HG02840 (cell line): ENCODE measurements at regions not wholly inside any gene's neighbourhood (a gene's known extent, or its start where the extent isn't known, plus 50 kb on each side); places are given as distances from the start of the nearest gene placed in this dataset.

Experiments
- ATAC-seq: cut with Tn5 transposase; IDR thresholded peaks from one replicate; pipeline ENCODE4 v1.9.1; 2021; ENCODE audit warnings: mild to moderate bottlenecking, moderate library complexity, moderate number of reproducible peaks; ENCODE audit not compliant: unreplicated experiment, low FRiP score

DNA sequence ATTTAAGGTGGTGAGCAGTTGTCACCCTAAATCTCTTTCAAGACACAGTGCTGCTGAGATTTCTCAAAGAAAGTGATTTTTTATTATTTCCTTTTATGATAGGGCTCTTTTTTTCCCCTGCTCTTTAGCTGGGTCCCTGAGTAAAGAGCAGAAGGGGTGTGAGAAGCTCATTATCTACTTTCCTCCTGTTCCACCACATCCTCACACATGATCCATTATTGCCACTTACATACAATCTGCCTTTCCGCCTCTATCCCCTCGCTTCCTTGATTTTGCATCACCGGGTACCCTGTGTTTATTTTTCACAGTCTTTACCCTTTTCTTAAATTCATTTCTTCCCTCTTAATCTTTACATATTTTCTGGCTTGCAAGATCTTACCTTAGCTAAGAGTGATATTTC, 93.9 kb upstream of the CCDC85A start:
- no peak for ATAC-seq

DNA sequence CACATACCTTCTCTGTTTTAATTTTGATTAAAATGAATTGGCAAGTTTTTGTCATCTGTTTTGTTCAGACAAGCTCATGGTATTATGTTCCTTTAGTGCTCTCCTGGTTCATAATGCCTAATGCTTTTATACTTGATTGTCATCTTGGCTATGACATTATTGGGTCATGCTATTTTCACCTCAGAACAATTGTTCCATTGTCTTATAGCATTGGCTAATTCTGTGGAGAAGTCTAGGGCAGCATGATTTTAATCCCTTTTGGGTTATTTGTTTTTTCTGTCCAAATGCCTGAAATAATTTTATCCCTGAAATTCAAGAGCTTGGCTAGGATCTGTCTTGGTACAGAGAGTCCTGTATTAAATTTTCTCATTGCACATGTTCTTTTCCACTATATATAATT, 83.8 kb upstream of the CCDC85A start:
- no peak for ATAC-seq

DNA sequence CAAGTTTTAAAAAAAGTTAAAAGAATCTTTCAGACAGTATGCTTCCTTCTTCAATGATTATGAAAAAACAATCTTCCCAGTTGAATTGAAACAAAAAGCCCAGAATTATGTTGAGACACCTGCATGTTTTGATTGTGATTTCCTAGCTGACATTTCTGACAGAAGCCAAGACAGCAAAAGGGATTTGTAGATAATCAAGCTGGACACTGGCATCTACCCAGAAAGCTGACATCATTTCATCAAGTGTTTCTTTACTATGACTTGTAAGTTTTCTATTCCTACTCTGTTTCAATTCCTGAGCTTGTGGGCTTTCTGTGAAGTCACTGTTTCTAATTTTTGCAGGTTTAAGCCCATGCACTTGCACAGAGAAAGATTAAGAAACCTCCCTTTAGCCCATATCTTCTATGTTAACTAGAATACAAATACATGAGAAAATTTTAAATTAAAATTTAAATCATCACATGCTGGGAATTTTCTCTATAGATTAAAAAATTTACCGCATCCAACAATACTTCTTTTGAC, 82.9 kb upstream of the CCDC85A start:
- ATAC-seq: no peak

DNA sequence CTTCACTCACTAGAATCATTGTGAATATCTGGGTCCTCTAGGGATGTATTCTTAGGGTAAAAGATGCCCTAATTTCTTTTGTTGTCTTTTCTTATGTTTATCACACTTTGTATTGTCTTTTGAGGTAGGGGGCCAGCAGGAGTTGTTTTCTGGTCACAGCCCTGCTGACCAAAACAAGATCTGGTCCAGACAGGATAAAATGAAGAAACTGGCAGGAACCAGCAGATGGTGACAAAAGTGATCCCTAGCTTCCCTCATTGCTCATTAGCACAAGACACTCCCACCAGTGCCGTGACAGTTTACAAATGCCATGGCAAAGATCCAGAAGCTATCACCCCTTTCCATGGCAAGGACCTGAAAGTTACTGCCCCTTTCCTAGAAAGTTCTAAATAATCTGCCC, 81.7 kb upstream of the CCDC85A start:
- ATAC-seq: no peak

DNA sequence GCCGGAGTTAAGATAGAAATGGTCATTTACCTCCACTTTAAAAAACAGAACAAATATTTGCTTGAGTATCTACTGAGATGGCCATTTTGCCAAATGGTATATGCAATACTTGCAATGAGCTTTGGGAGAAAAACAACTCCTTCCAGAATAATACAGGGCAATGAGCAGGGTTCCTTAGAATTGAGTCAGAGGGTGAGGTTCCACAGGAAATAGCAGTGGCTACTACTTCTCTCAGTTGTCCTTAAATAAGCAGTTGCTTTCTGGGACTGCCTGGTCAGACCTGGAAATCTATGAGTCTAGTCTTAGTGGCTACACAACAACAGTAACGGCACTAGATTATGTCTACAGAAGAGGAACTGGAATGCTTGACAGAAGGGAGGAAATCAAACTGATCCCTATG, 80.9 kb upstream of the CCDC85A start:
- no peak for ATAC-seq

DNA sequence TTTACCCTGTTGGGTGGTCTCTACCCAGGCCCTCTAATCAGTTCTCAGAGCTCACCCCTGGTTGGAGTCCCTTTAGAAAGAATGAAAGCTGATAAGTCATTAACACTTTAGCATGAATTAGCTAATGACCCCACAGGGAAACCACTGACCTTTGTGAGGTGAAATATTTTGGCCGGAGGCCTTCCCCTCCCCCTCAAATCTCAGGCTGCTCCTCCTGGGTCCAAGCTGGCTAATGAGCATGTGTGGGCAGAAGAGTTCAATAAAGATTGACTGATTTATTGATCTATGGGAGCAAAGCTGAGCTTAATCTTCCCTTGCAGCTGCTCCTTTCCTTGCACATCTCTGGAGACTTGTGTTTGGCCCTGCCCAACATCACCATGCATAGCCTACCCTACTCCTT, 78.8 kb upstream of the CCDC85A start:
- no peak for ATAC-seq

DNA sequence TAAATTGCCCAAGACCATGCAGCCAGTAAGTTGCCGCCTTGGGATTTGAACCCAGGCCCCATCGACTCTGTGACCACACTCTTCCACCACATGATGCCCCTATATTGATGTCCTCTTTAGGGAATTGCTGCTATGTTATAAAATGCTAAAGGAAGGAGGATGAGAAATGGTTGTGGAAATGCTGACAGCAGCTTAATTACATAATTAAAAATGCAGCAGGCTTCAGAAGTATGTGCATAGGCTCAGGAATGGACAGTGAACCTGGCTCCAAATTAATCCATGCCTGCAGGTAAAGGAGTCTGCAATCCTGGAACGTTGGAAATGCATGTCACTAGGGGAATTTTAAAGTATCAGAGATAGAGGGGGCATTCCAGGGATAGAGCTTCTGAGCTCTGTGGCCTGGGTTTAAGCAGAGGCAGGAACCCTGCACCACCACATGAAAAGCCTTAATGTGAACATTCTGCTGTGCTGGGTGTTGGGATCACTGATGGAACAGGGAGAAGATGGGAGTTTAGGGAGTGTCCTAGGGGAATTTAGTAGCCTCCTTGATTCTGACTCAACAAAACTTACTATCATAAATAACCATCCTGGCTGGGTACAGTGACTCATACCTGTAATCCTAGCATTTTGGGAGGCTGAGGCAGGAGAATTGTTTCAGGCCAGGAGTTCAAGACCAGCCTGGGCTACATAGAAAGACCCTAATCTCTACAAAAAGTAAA, 76.1 kb upstream of the CCDC85A start:
- ATAC-seq: no peak

DNA sequence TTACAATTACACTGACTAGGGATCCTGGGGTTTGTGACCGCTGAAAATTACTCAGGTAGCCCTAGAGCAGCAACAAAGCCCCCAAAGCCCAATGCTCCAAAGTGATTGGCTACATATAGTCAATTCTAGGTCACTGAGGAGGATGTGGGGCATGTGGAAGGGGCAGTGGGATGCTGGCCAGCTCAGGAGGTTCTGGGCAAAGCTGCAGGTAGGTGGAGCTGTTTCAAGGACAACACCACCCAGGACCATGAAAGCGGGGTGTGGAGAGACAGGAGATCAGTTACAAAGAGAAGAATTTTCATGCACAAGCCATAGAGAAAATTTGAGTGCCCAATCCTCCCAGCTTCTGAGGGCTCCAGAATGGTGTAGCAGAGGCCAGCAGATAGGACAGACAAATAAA, 75.0 kb upstream of the CCDC85A start:
- no peak for ATAC-seq

DNA sequence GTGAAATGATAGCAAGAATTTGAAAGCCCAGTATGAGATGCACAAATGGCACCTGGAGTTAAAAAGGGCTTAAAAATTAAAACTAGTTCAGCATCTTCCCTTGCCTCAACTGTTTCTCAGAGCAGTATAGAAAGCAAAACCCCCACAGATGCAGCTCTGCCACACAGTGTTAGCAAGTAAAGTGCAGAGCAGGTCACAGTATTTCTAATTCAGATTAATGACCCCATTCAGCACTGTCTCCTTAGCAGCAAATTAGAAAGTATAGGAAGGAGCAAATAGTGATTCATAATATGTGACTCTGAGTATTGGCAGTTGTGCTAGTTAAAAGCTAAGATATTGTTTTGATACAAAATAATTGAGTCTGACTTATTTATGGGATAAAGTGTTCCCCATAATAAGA, 73.8 kb upstream of the CCDC85A start:
- ATAC-seq: no peak

DNA sequence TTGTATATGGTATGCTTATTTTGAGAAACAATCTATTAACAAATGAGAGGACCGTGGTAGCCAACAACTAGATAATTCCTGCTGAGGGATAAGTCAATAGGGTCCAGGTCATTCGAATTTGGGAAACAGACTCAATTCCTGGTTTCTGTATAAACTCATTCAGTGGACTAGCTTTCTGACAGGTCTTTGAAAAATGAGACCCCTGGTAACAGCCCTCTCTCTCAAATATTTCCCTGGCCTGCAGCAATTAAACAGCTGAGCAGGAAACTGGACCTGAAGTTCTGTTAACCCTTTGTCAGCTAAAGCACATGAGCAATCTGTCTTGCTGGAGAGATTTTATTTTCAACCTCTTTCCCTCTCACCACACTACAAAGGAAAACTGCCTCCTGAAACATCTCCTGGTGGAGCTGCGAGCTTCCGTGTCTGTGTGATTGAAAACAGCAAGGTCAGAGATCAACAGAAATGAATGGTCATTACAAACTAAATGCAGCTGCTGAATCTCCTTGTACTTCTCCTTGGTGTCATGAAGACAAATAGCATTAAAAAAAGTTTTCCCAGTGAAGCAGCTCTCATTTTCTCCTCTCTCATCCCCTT, 70.3 kb upstream of the CCDC85A start:
- ATAC-seq: no peak

DNA sequence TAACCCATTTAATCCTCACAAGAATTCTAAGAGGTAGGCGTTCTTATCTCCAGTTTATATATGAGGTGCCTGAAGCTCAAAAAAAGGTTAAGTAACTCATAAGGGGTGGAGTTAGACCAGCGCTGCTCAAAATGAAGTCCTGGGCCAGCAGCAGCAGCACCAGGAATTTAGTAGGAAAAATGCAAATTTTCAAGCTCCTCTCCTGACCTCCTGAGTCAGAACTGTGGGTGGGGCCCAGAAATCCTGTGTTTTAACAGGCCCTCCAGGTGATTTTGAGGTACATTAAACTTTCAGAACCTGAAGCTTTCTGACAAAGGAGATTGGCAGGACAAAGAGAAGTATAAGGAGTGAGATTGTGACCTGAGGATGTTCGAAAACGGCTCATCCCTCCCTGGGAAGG, 66.0 kb upstream of the CCDC85A start:
- no peak for ATAC-seq

DNA sequence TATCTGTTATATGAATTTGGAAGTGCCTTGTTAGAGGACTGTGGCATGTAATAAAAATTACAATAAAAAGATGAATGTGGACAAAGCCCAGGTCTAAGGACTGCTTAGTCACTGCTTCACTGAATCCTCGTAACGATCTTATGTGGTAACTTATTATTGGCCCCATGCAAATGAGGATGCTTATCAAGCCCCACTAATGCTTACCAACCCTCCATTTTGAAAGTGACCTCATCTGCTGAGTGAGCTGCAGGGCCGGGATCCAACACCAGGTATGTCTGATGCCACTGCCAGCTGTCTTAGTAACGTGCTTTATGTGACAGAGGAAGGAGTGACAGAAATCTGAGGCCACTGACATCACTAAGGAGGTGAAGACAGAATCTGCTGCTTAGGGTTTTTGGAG, 65.3 kb upstream of the CCDC85A start:
- no peak for ATAC-seq

DNA sequence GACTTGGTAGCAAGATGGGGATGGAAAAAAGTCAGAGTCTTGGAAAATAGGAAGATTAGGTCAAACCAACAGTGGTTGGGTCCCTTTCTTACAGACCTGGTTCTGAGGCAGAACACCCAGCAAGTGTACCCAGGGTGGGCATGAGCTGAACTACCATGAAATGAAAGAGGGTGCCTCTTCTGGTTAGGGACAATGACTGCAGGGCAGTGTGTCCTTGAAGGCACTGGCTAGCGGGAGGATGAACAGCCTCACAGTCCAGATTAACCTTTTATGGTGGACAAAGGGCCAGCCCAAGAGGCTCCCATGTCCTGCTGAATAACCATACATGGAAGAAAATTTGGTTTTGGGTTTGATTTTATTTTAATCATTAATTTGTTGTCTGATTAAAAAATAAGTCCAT, 61.8 kb upstream of the CCDC85A start:
- no peak for ATAC-seq

DNA sequence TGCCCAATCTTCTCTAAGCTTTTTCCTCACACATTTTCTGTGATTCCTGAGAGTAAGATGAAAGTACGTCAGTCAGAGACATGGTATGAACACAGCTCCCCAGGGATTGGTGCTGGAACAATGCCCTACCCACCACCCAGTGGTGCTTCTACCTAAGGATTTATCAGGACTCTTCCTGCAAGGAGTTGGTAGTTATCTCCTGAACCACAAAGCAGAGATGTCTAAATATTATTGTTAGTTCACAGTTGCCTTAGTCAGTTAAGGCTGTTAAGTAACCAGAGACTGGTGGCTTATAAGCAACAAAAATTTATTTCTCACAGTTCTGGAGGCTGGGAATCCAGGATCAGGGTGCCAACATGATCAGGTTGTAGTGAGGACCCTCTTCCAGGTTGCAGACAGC, 60.3 kb upstream of the CCDC85A start:
- no peak for ATAC-seq

DNA sequence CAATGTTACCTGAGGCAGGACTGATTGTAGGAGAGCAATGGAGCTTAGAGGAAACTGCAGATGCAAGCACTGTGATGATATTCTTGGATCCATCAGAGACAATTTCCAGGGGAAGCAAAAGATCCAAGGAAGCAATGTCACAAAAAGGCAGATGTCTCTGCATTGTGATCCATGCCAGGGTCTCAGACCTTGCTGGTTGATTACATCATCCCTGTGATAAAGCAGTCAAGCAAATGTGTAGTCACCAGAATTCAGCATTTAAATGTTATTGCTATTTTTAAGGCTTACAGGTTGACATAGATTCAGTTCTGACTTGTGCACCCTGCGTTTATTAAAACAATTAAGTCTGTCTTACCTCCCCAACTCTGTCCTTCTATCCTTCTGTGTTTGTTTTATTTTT, 56.8 kb upstream of the CCDC85A start:
- no peak for ATAC-seq

DNA sequence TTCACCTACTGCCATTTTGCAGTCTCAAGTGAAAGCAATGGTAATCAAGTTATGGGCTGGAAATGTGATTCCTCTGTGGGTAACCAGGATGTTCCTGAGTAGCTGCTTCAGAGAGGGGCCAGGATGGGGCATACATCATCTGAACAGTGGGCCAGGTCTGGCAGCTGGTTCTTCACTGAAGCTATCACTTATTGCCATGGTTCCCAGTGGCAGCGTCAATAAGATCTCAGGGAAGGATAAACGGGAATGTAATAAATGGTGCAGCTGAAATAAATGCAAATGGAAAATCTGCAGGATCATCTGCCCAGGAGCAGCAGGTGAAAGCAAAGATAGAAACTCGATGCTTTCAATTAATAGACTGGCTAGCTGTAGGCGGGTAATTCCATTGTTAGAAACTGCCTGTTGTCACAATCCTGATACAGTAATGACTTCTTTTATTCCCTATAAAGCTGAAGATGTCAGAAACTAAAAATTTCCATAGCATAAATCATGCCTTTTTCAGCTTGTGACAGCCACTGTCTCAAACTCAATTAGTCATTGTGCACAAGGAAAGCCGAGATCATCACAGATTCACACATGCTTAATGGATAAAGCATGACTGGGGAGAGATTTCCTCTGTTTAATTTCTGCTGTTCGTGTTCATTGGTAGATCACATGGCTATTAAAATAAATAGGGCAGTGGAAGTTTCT, 56.2 kb upstream of the CCDC85A start:
- no peak for ATAC-seq

DNA sequence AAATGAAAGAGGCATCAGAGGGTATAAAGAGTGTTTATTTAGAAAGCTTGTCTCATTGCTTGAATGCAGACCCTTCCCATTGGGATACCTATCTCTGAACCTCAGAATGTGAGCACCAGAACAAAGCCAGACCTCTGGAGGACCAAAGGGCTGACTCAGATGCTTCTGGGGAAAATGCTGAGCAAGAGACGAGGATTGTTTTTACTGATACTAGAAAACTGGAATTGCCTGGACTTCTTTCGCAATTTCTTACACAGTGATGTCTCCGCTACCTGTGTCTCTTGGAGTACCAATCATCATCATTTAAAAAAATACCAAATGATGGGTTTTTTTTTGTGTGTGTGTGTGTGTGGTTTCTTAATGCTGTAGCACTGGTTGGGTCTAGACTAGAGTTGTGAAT, 55.6 kb upstream of the CCDC85A start:
- ATAC-seq: no peak

DNA sequence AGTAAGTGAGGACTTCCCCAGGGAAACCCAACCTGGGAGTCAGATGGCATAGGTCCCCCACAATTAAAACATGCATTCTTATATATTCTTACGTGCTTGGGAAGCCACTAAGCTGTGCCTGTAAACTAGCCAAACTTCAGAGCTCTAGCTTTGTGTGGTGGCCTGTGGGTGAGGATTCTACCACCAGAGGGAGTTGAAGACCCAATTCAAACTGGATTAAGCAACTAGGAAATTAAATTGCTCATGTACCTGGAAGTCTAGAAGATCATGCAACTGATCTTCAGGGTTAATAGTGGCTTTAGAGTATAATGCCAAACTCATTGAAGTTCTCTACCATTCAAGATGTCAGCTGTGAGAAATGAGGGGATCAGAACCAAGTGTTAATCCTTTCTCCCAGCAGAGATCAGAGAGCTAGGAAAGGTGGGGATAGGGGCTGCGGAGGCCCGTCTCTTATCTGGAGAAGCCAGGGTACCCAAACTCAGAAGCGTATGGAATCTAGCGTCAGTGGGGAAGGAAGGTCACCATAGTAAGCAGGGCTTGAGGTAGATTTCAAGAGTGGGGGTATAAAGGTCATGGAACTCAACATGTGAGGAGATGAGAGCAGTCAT, 53.2 kb upstream of the CCDC85A start:
- ATAC-seq: no peak

DNA sequence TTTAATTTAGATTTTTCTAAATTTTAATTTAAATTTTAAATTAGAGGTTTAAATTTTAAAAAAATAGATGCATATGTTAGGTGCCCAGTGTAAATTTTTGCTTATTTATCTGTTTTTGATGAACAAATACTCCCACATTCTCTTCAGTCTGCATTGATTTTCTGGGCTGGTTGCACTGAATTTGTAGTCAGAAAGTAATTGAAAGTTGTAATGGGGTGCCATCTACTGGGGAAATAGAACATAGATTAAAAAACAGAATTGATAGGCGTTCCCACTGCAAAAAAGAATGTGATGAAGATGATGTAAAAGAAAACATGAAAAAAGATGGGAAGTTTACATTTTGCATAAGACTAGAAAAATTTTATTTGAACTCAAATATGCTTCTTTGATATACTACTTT, 51.7 kb upstream of the CCDC85A start:
- ATAC-seq: no peak

DNA sequence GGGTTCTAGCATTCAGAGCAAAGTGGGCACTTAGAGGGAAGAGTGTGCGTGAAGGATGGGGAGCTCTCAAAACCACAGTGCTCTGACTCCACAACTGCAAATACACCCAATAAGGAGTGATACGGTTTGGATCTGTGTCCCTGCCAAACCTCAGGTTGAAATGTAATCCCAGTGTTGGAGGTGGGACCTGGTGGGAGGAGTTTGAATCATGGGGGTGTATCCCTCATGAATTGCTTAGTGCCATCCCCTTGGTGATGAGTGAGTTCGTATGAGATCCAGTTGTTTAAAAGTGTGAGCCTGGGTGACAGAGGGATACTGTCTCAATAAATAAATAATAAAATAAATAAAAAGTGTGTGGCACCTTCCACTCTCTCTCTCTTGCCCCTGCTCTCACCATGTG, 50.3 kb upstream of the CCDC85A start:
- ATAC-seq: no peak

DNA sequence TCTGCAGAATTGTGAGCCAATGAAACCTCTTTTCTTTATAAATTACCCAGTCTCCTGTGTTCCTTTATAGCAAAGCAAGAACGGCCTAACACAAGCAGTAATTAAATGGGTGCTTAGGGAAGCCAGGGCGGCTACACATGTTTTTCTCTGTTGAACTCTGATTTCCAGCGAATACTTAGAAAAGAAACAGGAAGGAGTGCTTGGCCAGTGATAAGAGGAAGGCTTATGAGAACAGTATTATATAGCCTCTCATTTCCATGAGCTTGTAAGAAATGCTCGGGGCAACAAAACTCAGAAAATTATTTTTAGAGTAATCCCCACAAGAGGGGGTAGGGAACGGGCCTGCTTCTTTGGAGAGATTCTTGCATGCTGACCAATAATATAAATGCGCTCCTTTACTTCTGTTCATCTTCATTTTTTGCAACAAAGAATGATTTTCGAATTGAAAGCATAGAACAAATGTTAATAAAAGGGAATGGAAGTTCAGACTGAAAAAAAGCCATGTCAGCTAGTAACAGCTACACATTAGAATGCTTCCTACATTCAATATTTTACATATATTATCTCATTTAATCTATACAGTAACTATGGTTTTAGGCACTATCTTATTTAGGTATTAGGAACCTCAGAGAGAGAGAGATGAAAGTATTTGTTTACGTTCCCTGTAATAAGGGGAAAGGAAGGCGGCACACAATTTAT, 49.7 kb upstream of the CCDC85A start:
- no peak for ATAC-seq
